ENCODE measurements at regions not wholly inside any gene's neighbourhood (a gene's known extent, or its start where the extent isn't known, plus 50 kb on each side); places are given as distances from the start of the nearest gene placed in this dataset.
A peak's percentile ranks its signal among the peaks of the same experiment; 100 is the strongest.
"Not testable (repeated sequence)": the region's sequence is repeated elsewhere in the genome, so short reads cannot be mapped to it uniquely, and the experiment has no call there.

GRCh38 chr17:64800987-64801386 is 118.3 kb downstream of the LRRC37A3 start:
- DNase-seq (ENCODE audit: low spot score) = not testable (repeated sequence)

GRCh38 chr17:64800361-64800895 is 118.8 kb downstream of the LRRC37A3 start:
- DNase-seq (ENCODE audit: low spot score) = not testable (repeated sequence)

- not testable (repeated sequence) for DNase-seq (ENCODE audit: low spot score)
Observed at GRCh38 chr17:64799543-64800188, 119.6 kb downstream of the LRRC37A3 start.

- not testable (repeated sequence) for DNase-seq (ENCODE audit: low spot score)
Observed at GRCh38 chr17:64798961-64799360, 120.3 kb downstream of the LRRC37A3 start.

- not testable (repeated sequence) for DNase-seq (ENCODE audit: low spot score)
Observed at GRCh38 chr17:64798489-64798790, 120.8 kb downstream of the LRRC37A3 start.

- DNase-seq (ENCODE audit: low spot score) = not testable (repeated sequence)
Observed at GRCh38 chr17:64797746-64798488, 121.4 kb downstream of the LRRC37A3 start.

- not testable (repeated sequence) for DNase-seq (ENCODE audit: low spot score)
Observed at GRCh38 chr17:64795342-64795741, 123.9 kb downstream of the LRRC37A3 start.

GRCh38 chr17:64794548-64795274 is 124.6 kb downstream of the LRRC37A3 start:
- DNase-seq (ENCODE audit: low spot score) = not testable (repeated sequence)

GRCh38 chr17:64794113-64794512 is 125.2 kb downstream of the LRRC37A3 start:
- DNase-seq (ENCODE audit: low spot score) = not testable (repeated sequence)

GRCh38 chr17:64792793-64793575 is 126.3 kb downstream of the LRRC37A3 start:
- peak; percentile 58 for DNase-seq (ENCODE audit: low spot score)

- not testable (repeated sequence) for DNase-seq (ENCODE audit: low spot score)
Observed at GRCh38 chr17:64792276-64792675, 127.0 kb downstream of the LRRC37A3 start.

- DNase-seq (ENCODE audit: low spot score) = not testable (repeated sequence)
Observed at GRCh38 chr17:64791691-64792090, 127.6 kb downstream of the LRRC37A3 start.

- not testable (repeated sequence) for DNase-seq (ENCODE audit: low spot score)
Observed at GRCh38 chr17:64791226-64791625, 128.1 kb downstream of the LRRC37A3 start.

- not testable (repeated sequence) for DNase-seq (ENCODE audit: low spot score)
Observed at GRCh38 chr17:64790690-64791089, 128.6 kb upstream of the SMURF2 start.

GRCh38 chr17:64790193-64790592 is 128.1 kb upstream of the SMURF2 start:
- not testable (repeated sequence) for DNase-seq (ENCODE audit: low spot score)

- not testable (repeated sequence) for DNase-seq (ENCODE audit: low spot score)
Observed at GRCh38 chr17:64789061-64789445, 126.9 kb upstream of the SMURF2 start.

GRCh38 chr17:64788286-64789060 is 126.4 kb upstream of the SMURF2 start:
- DNase-seq (ENCODE audit: low spot score) = no peak

GRCh38 chr17:64787921-64788271 is 125.8 kb upstream of the SMURF2 start:
- DNase-seq (ENCODE audit: low spot score) = no peak

GRCh38 chr17:64787255-64787920 is 125.3 kb upstream of the SMURF2 start:
- DNase-seq (ENCODE audit: low spot score) = peak; percentile 60

GRCh38 chr17:64786337-64786736 is 124.2 kb upstream of the SMURF2 start:
- peak; percentile 37 for DNase-seq (ENCODE audit: low spot score)
